ENCODE measurements at regions not wholly inside any gene's neighbourhood (a gene's known extent, or its start where the extent isn't known, plus 50 kb on each side); places are given as distances from the start of the nearest gene placed in this dataset.

DNA sequence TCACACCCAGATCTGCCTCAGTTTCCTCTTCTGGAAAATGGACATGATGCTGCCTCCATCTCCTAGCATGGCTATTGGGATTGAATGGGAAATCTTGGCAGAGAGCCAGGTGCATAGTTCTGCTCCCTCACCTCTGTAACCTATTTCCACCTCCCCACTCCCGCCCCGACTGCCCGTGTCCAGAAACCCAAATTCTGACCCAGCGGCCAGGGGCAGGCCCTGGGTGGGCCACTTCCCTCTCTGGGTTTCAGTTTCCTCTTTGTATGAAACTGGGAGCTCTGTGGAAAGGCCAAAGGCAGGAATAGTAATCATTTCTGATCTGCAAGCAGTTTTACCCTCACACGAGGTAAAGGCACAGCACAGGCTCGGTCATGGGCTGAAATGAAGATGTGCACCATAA is 74.1 kb upstream of the DUSP5 start:
- Histone ChIP-seq H3K4me1 (peaks cover 0 to 56% (median 15%) of the 10 kb centered on the region in 9 donors), H3K9me3 (no peaks in the 10 kb centered on the region), H3K27ac (peak overlapping the region in 3 of 10 donors; percentile 6 to 50 (median 41)), H3K27me3 (no peaks in the 10 kb centered on the region), H3K4me3 (no peak overlapping the region), H3K36me3 (no peaks in the 10 kb centered on the region)
- TF ChIP-seq, protein P1, sequence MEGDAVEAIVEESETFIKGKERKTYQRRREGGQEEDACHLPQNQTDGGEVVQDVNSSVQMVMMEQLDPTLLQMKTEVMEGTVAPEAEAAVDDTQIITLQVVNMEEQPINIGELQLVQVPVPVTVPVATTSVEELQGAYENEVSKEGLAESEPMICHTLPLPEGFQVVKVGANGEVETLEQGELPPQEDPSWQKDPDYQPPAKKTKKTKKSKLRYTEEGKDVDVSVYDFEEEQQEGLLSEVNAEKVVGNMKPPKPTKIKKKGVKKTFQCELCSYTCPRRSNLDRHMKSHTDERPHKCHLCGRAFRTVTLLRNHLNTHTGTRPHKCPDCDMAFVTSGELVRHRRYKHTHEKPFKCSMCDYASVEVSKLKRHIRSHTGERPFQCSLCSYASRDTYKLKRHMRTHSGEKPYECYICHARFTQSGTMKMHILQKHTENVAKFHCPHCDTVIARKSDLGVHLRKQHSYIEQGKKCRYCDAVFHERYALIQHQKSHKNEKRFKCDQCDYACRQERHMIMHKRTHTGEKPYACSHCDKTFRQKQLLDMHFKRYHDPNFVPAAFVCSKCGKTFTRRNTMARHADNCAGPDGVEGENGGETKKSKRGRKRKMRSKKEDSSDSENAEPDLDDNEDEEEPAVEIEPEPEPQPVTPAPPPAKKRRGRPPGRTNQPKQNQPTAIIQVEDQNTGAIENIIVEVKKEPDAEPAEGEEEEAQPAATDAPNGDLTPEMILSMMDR (IDR thresholded peaks at IDR 0.05), result no peak
- intact Hi-C loops (cut with DNase I), result no loop called here
- DNase-seq, result peak in 1 of 2 donors; percentile 31
- peak; percentile 32 to 58 (median 49) for ATAC-seq
- 54 to 63% methylated on average over 6 of the region's 6 CpGs for WGBS, 2 donors

DNA sequence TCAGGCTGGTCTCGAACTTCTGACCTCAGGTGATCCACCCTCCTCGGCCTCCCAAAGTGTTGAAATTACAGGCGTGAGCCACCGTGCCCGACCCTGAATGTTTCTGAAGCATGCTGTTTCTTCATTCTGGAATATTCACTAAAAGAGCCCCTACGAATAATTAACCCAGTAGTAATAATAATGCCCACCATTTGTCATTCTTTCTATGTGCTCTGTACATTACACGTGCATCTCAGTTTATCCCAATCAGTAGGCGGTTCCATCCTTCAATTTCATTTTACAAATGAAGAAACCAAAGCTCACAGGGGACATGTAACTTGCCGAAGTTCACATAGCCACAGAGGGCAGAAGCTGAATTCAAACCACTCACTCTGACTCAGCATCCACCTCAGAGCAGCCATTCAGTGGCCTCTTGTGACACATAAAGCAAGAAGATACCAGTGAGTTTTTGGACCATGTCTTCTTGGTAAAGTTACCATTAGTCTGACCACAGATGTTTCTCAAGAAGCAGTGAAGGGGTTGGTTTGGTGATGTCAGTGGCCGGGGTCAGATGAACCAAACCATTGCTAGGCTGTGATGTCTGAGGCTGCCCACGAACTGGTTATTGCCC is 71.9 kb upstream of the DUSP5 start:
- Histone ChIP-seq H3K36me3 (no peaks in the 10 kb centered on the region), H3K4me3 (no peak overlapping the region), H3K27ac (peak overlapping the region in 4 of 10 donors; percentile 46 to 72 (median 63)), H3K9me3 (no peaks in the 10 kb centered on the region), H3K27me3 (no peaks in the 10 kb centered on the region), H3K4me1 (peaks cover 0 to 48% (median 12%) of the 10 kb centered on the region in 9 donors)
- 88 to 94% methylated on average over 11 of the region's 11 CpGs for WGBS, 2 donors
- DNase-seq (no peak), ATAC-seq (peak in 1 of 8 donors; percentile 16)
- TF ChIP-seq, protein P1 (IDR thresholded peaks at IDR 0.05), result no peak
- intact Hi-C loops (cut with DNase I), result no loop called here

DNA sequence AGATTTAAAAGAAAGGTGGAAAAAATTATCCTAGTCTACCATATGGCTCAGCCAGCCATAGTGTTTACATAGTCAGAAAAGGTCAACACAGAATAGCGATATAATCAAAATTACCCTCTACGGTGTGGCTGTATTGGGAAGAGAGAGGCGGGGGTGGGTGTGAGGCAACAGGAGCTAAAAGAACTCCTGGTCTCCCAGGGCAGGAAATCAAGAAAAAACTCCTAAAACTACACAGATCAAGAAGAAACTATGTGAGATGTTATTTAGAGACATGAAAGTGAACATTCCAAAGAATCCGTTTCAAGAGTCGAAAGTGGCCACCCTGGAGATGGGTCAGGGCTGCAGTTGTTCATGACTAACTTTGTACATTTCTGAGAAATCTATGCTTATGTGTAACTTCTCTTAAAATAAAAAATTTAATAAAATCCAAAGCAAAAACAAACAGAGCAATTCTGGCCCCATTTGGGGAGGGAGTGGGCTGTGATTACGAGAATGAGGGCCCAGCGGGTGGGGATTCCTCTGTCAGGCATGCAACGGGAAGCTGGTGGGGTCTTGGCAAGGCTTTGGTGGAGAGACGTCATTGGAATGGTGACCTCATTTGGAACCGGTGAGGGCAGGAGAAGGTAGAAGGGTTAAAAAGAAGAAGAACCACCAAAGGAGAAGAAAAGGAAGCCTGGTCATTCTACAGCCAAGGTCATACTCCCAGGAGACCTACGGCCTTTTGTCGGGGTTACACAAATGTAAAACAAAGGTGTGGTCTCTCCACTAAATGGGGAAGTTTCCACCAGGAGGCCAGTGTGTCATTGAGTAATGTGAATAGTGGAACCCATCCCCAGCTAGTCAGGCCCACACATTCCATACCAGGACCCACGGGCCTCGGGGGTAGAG is 71.2 kb upstream of the DUSP5 start:
- 58 to 67% methylated on average over 14 of the region's 14 CpGs for WGBS, 2 donors
- DNase-seq (peak in 1 of 2 donors; percentile 42), ATAC-seq (peak in 6 of 8 donors; percentile 12 to 74 (median 40))
- Histone ChIP-seq H3K9me3 (no peaks in the 10 kb centered on the region), H3K4me1 (peaks cover 0 to 43% (median 12%) of the 10 kb centered on the region in 9 donors), H3K4me3 (no peak overlapping the region), H3K27me3 (no peaks in the 10 kb centered on the region), H3K27ac (peak overlapping the region in 5 of 10 donors; percentile 22 to 72 (median 56)), H3K36me3 (no peaks in the 10 kb centered on the region)
- intact Hi-C loops (cut with DNase I), result no loop called here
- TF ChIP-seq, protein P1 (IDR thresholded peaks at IDR 0.05), result no peak

DNA sequence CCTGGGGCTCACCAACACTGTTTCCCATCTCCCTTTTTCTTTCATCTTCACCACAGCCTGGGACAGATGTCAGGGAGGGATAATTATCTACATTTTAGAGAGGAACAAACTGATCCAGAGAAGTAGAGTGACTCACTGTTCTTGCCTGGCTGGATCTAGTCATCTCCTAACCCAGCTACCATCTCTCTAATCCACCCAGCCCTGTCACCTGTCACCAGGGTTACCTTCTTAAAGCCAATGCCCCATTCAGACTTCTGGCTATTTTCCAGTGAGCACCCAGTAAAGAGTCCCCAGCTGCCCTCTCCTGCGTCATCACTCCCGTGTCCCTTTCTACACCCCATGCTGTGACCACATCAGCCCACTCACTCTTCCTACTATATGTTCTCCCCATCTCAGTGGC is 68.4 kb upstream of the DUSP5 start:
- DNase-seq, result no peak
- TF ChIP-seq, protein P1 (IDR thresholded peaks at IDR 0.05), result no peak
- H3K9me3 ChIP-seq, result peaks cover 0 to 7% (median 0%) of the 10 kb centered on the region in 11 donors
- no peaks in the 10 kb centered on the region for H3K36me3 ChIP-seq
- 75 to 95% methylated on average over 2 of the region's 2 CpGs for WGBS, 2 donors
- intact Hi-C loops (cut with DNase I), result no loop called here
- ATAC-seq, result no peak
- peaks cover 0 to 21% (median 11%) of the 10 kb centered on the region in 9 donors for H3K4me1 ChIP-seq
- no peak overlapping the region for H3K27ac ChIP-seq
- no peaks in the 10 kb centered on the region for H3K27me3 ChIP-seq
- no peak overlapping the region for H3K4me3 ChIP-seq

Data from heart right ventricle (tissue), 16 donors.